GM21737 (cell line): ENCODE measurements at regions not wholly inside any gene's neighbourhood (a gene's known extent, or its start where the extent isn't known, plus 50 kb on each side); places are given as distances from the start of the nearest gene placed in this dataset.

Source experiments
- ATAC-seq: cut with Tn5 transposase; IDR thresholded peaks from one replicate; pipeline ENCODE4 v1.9.1; 2021; ENCODE audit warnings: mild to moderate bottlenecking, moderate library complexity; ENCODE audit not compliant: unreplicated experiment

DNA sequence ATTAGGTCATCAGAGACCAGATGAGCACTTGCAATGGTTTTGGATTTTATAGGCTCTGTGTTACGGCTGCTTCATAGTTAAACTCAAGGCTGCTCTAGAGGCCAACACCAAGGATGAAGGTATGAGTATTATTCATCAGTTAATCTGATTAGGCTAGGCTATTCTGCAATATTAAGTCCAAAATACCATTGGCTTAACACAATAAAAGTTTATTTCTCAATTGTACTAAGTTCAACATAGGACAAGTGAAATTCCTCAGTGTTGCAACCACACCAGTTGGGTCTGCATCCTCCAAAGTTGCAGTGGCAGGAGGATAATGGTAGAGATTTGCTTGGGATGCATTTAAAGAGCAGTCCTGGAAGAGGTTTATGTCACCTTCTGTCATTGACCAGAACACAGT, 538.3 kb upstream of the CDH2 start:
- ATAC-seq, result no peak

DNA sequence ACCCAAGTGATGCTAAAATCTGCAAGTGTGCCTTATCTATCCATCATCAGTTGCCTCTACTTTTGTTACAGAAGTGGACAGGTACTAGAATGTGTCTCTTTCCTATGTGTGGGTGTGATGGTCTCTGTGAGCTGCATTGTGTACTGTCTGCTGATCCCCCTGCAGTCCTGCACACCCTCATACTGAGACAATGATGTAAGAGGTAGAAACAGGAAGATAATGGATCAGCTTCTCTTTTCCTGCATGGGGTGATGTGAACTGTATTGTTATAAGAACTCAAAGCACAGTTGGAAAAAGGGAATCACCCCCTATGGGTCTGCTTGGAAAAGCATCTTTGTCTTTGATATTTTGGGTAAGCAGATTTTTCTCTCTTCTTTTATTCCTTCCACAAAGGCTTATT, 537.6 kb upstream of the CDH2 start:
- ATAC-seq, result no peak

DNA sequence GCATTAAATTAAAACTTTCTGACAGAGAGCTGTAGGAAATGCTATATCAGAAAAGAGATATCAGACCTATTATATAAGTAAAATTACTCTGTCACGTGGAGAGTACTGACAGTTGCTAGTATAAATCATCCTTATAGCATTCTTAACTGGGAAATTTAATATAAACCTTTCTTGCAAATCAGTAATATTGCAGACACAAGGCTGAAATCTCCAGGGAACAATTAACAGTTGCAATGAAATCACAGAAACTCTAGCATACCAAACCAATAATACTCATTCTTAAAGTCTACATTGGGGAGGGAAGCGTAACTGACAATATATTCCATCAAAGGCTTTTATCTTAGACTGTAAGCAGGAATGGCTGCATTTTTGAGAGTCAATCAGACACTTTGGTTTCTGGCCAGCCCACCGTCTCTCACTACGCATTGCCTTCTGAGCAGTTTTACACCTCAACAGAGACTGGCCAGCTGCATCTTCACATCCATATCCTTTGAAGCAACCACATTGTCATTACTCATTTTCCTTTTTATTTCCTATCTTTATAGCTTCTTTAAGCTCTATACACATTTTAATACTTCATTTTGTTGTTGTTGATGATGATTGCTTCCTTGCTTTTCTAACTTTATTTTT, 536.0 kb upstream of the CDH2 start:
- no peak for ATAC-seq

- ATAC-seq, result no peak
Measured at GRCh38 chr18:28712172-28712571, 535.2 kb upstream of the CDH2 start.

DNA sequence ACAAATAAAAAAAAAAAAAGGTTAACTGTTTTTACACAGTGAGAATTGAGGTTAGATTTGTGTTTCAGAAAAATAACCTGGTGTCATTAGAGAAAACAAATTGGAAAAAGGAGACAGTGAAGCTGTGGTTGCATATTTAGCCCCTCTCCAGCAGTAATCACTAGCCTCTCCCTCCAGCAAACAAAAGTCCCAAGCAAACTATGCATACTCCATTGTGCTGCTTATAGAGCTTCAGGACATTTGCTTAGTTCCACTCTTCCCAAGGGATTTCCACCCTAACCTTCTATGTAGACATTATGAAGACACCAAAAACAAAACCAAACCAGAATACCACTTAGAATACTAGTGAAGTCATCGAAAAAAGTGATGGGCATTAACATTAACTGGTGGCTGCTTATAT, 534.2 kb upstream of the CDH2 start:
- ATAC-seq, result no peak

- no peak for ATAC-seq
Measured at GRCh38 chr18:28707006-28707405, 530.1 kb upstream of the CDH2 start.

DNA sequence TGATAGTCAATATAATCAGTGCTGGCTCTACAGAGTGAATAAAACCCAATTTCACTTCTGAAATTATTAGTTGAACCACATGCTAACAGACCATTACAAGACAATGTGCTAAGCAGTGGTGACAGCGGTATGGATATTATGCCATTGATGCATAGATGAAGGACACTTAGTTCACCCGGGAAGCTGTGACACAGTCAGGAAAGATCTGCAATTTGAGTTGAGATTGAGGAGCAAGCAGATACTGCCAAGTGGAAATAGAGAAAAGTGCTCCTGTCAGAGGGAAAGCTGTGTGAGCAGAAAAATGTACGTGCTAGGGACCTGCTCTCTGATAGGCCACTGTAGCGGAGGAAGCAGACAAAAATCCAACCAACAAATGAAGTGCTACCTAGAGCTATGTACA, 529.5 kb upstream of the CDH2 start:
- no peak for ATAC-seq

DNA sequence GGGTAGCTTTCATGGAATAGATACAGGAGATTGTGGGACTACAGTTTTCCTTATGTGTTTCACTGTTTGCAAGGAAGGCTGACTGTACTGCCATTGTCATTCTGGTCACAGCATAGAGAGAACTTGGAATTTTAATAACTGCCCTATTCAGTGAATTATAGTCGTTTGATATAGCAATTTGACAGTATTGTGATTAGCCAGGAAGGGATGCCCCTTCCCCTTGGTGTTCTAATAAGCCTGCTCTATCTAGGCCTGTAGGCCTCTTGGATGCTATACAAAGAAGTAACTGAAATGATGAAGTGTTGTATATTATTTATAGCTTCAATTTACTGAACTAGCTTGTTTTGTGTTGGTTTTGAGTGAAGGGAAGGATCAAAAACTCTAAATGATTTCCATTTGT, 528.6 kb upstream of the CDH2 start:
- ATAC-seq, result no peak

DNA sequence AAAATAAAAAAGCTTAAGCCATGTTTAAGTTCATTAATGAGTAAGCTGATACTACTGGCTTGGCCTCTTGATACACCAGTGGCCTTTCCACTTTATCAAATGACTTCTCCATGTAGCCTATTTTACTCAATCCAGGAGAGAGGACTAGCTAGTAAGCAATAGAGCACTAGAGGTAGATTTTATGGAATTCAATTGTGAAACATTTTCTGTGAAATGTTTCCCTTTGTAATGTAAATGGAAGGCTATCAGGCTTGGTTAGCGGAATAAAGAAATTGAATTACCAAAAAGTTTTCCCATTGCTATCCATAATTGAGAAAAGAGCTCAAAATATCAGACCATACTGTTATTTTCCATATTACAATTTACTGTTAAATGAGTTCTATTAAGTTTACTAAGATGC, 515.4 kb upstream of the CDH2 start:
- ATAC-seq, result no peak

- no peak for ATAC-seq
Measured at GRCh38 chr18:28691496-28691840, 514.5 kb upstream of the CDH2 start.

- ATAC-seq, result no peak
Measured at GRCh38 chr18:28690836-28691495, 514.0 kb upstream of the CDH2 start.

DNA sequence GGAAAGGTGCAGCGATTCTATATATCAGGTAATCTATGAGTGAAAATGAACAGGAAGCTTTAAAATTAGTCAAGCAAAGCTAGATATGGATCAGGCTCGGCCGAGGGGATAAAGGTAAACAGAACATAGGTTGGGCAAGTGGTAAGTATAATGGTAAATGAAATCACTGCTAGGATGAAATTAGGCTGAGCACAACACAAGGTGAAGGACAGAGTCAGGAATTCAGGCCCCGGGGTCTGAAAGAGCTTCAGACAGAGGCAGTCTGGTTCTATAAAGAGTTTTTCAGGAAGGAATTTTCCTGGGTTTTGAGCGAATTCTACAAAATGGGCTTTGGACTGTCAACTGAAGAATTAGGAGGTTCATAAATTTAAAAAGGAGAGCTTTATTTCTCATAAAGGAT, 513.2 kb upstream of the CDH2 start:
- no peak for ATAC-seq

GRCh38 chr18:28689588-28689987, 512.7 kb upstream of the CDH2 start:
- ATAC-seq, result no peak

DNA sequence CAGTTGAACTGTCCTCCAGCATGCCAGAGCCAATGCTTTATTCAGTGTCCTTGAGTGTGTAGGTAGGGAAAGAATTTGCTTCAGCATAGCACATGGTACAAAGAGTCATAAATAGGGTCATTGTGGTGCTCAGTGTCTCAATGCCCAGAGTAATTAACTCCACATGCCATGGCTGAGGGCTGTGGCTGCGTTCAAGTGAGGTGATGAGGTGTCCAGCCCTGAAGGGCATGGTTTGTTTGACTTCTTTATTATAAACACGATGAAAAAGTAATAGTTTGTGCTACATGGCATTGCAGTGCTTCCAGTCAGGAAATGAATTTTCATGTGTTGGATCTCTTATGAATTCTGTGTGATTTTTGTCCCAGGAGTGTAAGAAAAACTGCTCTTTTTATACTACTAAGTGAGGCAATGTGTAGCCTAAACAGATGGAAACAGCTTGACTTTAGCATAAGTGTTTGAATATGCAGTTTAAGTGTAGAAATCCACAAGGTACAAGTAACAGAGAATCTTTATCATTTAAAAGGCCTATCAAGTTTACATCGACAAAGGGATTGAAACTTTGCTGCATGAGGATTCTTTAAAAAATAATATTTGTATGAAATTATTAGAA, 507.9 kb upstream of the CDH2 start:
- no peak for ATAC-seq

GRCh38 chr18:28682912-28683311, 506.0 kb upstream of the CDH2 start:
- no peak for ATAC-seq

- no peak for ATAC-seq
Measured at GRCh38 chr18:28669165-28669564, 492.2 kb upstream of the CDH2 start.

DNA sequence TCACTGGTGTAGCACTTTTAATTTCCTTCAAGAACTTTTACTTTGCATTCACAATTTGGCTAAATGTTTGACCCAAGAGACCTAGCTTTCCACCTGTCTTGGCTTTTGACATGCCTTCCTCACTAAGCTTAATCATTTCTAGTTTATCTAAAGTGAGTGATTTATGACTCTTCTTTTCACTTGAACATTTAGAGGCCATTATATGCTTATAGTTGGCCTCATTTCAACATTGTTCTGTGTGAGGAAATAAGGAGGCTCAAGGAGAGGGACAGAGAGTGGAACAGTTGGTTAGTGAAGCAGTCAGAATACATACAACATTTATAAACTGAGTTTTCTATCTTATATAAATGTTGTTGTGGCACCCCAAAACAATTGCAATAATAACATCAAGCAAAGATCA, 489.3 kb upstream of the CDH2 start:
- ATAC-seq, result no peak

DNA sequence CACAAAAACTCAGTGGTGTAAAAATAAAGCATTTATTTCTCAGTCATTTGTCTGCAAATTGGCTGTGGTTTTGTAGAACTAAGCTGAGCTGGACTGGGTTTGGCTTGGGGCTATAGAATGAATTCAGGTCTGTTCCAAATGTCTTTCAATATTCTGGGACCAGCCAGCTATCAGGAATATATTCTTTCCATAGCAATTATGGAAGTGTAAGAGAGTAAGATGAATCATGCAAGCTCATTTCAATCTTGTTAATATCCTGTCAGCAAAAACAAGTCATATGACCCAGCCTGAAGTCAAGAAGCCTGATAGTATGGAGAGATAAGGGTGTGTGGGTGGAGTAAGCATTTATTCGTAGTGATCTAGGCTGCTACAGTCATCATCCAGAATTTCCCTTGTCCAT, 481.0 kb upstream of the CDH2 start:
- no peak for ATAC-seq

- no peak for ATAC-seq
Measured at GRCh38 chr18:28652654-28653053, 475.7 kb upstream of the CDH2 start.

DNA sequence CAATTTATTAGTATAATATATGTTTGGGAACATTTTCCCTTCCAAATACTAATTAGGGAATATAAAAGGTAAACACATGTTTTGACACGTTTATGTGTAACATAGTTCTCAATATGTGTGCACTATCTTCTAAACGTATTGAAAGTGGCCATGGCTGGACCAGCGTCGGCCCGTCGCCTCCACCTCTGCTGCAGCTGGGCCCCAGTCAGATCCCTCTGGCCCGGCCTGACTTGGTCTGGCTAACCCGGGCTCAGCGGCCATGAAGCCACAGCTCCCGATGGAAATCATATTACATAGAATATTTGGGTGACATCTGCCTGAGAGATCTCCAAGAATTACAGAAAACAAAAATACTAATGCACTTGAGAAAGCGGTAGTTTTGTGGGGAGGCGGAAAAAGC, 474.4 kb upstream of the CDH2 start:
- ATAC-seq, result no peak

GRCh38 chr18:28650860-28651259, 473.9 kb upstream of the CDH2 start:
- ATAC-seq, result no peak

DNA sequence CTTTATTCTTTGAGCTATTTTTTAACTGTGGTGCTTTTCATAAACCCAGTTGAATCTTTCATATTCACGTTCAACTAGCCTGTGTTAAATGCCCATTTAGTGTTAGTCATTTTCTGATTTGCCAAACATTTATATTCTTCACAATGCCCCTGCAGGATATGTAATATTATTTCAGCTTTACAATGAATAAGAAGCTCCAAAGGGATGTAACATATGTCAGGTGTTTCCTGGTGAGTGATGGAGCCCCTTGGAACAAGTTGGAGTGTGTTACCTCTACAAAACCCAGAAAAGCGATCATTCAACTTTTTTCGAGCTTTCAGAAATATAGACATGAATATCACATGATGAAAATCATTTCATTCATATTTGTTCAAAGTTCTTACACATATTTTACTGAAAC, 471.0 kb upstream of the CDH2 start:
- no peak for ATAC-seq

GRCh38 chr18:28637897-28638296, 461.0 kb upstream of the CDH2 start:
- ATAC-seq, result no peak
